Activated CD8-positive, alpha-beta memory T cell treated with anti-CD3 and anti-CD28 coated beads for 4 hours (primary cell): ENCODE measurements at regions not wholly inside any gene's neighbourhood (a gene's known extent, or its start where the extent isn't known, plus 50 kb on each side); places are given as distances from the start of the nearest gene placed in this dataset.

Experiments used
- DNase-seq, 2 donors: peaks; one replicate each; pipeline ENCODE4 v3.0.0-alpha.2; 2020; ENCODE audit warnings: low read depth in 2 of 2

DNA sequence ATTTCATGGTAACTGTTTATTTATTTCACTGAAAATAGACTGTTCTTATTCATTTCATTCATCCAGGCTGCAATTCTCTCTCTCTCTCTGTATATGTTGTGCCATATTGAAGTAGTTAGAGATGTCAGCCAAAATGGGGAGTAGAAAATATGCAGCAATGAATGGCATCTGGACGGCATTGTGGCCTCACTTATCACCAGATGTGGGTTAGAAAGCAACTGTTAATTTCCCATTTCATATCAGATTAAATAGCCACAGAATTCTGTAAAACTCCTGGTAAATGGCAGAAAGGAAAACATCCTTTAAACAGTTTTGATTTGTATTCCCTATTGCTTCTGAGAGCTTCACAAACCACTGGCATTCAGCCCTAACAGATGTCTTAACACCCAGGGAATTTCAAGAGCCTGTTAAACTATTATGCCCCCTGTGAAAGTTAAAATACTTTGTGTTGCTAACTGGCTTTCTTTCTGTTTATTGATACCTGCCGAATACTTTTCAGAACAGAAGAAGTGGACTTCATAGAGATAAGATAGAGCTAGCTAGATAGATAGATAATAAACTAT, 1763.3 kb upstream of the MIR17HG start:
- DNase-seq = no peak

DNA sequence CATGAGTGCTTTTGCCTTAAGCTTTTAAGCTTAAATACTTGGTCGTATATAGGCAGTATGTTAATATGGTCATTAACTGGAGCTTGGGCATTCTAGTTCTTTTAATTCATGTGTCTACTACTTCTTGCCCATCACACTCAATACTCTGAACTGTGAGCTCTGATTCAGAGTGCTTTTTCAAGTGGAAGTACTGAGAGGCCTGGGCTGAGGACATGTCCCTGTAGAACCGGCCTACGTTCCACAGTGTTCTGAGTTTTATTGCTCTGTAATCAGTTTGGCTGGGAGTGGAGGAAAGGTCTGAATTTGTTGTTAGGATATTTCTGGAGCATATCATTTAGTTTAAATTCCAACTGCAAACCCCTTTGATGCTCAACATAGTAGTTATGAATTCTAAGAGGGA, 1744.8 kb upstream of the MIR17HG start:
- DNase-seq = no peak

DNA sequence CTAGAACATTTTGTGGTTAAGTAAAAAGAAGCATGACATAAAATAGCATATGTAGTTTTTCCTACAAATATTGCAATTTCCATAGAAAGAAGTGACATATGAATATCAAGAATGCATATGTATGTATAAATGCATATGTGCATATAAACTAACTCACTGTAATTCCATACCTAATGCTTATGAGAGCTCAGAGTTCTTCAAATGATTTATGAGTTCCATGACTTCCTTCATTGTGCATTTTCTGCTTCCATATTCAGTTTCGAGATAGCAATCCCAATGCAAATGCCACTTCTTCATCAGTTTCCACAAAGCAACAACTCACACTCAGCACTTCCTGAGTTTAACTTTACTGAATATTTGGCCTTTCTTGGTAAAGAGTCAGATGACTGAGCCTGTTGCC, 1744.3 kb upstream of the MIR17HG start:
- DNase-seq = no peak

DNA sequence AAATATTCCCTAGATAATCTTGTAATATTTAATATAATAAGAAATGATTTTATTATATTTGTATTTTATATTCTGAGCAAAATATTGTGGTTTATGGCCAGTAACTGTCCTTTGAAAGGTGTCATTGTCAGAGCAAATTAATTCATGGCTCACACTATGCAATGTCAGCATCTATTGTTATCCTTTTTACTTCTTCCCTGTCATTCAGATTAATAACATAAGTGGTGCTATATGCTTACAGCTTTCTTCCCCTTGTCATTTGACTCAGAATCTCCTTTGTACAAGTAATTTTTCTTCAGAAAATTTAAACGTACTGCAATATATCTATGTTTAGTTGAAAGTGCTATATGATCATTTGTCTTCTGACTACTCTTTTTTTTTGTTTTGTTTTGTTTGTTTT, 1738.2 kb upstream of the MIR17HG start:
- DNase-seq = no peak

DNA sequence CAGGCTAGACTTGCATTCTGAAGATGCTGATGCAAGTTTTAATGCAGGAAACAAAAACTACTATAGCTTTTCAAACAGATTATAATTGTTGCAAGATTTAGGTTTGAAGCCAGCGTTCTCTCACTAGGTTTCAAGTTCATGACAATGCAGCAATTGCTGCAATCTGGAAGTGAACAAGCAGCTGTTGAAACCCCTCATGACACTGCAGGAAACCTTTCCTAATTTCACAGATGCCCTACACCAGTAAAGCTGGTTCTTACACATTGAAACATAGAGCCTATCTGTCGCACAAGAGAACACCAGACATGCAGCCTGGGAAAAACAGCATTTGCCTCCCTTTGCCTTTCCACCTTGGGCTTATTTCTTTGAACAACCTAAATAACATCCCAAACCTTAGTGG, 1737.2 kb upstream of the MIR17HG start:
- no peak for DNase-seq

DNA sequence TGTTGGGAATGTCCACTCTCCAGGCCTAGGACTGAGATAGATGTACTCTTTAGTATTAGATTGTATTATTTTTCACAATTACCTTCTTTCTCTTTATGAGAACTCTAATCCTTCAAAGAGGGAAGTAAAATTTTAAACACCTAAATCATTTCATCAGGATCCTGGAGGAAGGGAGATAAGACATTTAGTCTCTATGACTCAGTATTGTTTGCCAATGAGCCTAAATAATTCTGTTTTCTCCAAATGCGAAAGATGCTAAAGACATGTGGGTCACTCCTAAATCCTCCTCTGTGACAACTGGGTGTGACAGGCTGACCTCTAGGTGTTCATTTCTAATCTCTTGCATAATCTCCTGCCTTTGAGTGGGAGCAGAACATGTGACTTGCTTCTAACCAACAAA, 1736.6 kb upstream of the MIR17HG start:
- DNase-seq = no peak

DNA sequence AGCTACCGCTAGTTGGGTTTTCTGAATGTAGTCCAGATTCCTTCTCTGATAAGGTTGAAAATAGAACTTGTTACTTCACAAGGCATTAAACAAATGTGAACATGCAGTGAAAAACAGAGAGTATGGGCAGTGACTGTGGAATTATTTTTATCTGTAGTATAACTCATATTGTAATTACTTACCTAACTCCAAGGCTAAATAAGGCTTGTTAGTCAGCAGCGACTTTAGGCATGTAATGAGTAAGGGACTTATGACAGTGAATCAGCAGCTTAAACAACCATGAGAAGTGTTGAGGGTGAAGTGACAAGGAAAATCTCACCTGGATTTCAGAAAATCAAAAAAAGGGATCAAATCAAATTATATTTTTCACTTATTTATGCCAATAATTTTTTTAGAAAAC, 1719.5 kb upstream of the MIR17HG start:
- DNase-seq = no peak

DNA sequence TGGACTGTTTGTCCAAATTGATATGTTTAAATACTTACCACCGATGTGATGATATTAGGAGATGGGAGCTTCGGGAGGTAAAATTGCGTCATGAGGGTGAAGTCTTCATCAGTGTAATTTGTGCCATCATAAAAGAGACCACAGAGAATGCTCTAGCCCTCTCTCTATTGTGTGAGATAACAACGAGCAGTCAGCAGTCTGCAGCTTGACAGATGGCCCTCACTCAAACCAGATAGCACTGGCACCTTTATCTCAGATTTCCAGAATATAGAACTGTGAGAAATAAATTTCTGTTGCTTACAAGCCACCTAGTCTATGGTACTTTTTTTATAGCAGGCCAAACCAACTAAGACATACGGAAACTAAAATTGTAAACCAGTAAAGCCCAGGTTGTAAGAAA, 1718.9 kb upstream of the MIR17HG start:
- no peak for DNase-seq

DNA sequence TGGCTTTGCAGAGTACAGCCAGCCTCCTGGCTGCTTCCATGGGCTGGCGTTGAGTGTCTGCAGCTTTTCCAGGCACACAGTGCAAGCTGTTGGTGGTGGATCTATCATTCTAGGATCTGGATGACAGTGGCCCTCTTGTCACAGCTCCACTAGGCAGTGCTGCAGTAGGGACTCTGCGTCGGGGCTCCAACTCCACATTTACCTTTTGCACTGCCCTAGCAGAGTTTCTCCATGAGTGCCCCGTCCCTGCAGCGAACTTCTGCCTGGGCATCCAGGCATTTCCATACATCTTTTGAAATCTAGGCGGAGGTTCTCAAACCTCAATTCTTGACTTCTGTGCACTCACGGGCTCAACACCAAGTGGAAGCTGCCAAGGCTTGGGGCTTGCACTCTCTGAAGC, 1697.3 kb upstream of the MIR17HG start:
- DNase-seq = no peak

DNA sequence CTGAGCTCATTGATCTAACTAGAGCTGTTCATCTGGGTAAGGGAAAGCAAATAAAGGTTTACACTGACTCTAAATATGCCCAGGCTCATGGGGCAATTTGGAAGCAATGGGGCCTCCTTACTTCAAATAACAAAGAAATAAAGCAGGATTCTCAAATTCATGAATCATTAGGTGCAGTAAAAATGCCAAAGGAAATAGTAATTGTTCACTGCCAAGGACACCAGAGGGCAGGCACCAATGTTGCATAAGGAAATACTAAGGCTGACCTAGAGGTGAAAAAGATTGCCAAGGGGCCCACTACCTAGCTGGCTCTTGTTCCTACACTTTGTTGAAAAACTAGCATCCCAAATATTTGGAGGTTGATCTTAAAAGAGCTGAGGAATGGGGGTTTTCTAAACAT, 1686.7 kb upstream of the MIR17HG start:
- DNase-seq = no peak

DNA sequence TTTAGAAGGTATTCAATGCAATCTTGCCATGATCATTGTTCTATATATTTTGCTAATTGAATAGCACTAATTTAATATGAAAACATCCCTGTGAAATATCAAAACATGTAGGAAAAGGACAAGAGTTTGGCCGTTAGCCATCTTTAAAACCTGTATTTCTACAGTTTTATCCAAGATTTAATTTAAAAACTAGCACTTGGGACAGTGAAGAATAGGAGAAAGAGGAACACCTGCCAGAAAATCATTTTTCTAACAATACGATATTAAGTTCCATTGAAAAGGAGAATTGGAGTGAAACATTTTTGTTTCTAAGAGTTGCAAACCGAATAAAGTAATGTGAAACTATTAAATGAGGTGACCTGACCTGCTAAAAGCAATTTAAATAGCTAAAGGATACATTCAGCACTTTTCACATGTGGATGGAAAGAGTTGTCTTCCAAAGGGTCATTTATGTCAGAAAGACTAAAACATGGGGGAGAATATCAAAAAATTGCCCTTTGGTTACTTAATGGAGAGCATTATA, 1673.6 kb upstream of the MIR17HG start:
- no peak for DNase-seq

DNA sequence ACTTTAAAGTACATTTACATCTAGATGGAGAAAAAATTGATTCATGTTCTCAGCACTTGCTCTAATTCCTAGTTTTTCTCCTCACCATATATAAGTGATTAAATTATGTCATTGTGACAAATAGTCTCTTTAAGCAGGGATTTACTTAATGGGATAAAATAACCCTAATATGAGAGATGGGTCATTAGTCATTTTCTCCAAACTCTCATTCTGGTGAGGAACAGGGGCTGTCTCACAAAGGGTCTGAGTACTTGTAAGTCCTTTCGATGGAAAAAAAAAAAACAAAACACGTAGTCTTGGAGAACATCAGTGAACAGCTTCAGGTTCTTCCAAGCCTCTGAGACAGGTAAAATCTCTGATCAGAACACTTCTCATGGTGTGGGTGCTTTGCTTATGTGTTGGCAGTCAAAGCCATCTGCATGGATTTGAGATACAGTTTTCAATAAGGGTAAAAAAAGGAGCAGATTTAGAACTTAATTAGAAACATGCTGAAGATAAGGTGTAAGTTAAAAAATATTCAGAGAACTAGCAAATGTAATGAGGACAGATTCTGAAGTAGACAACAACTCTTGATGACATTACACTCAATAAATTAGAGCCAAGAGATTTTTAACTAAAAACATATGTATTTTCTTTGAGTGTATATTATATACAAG, 1668.9 kb upstream of the MIR17HG start:
- no peak for DNase-seq

DNA sequence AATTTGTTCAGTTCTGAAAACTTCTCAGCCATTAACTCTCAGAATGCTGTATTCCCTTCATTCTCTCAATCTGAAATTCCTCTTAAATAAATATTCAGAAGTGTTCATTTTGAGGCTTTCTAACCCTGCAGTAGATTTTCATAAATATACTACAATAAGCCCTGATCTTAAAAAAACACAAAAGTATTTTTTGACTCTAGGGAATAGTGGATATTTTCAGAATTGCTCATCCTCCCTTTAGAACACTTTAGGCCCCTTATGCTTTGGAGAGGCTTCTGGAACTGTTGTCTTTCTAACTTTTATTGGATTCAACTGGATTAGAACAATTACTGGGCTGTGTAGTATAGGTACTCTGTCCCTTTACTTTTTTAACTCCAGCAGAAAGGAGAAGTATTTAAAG, 1662.6 kb upstream of the MIR17HG start:
- DNase-seq = no peak

DNA sequence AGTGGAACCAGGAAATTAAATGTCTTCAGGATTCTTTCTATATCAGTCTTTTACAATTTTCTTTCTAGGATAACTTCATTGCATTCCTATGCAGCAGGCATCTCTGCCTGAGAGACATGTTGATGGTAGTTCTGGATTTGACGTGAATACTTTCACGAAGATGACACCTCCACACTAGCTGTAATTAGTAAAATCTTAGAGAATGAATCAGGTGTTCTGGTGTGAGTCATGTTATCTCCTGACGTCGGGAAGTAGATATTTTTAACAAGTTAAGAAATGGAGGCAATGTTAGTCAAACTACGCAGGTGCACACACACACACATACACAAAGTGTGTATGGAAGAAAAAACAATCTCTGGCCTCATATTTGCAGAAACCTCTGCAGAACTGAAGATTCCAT, 1661.3 kb upstream of the MIR17HG start:
- no peak for DNase-seq

DNA sequence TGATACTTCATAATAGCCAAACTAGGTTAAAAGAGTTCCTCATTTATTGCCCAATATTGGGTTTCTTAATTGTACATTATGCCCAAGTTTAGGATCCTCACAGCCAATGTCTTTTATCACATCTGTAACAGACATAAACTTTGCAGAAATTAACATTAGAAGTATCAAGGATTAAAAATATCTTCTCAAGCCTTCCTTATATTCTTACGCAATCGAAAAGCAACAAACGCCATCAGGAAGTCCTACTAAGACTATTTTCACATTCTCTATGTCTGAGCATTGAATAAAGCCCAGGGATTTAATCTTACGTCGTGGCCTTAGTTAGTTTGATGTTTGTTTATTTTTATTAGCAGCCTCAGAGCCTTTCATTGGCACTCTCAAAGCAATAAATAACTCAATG, 1660.4 kb upstream of the MIR17HG start:
- no peak for DNase-seq

DNA sequence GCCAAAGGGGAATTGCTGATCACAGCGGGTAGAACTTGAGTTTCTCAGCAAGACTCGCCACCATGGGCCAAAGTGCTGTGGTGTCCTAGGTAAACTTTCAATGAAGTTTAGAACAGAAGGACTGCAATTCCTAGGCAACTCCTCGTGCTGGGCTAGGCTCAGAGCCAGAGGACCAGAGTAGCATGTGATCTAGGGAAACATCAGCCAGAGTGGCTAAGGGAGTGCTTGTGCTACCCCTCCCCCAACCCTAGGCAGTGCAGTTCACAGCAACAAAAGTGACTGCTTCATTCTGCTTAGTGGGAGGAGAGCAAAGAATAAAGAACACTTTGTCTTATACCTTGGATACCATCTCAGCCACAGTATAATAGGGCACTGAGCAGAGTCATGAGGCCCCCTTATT, 1658.6 kb upstream of the MIR17HG start:
- no peak for DNase-seq

DNA sequence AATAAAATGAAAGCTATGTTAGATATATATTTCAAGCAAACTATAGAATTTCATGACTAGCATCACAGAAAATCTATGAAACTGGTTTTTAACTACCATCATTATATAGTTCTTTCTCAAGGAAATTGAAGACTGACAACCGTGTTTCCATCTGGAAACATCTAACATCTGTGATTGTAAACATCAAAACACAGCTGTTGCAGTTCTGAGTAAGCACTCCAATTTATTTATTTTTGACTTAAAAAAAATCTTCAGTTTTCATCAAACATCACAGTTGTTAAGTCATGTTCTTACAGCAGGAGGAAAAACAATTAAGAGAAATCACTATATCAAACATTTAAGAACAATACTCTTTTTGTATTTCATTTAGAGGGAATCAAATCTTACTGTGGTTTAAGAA, 1653.0 kb upstream of the MIR17HG start:
- no peak for DNase-seq

DNA sequence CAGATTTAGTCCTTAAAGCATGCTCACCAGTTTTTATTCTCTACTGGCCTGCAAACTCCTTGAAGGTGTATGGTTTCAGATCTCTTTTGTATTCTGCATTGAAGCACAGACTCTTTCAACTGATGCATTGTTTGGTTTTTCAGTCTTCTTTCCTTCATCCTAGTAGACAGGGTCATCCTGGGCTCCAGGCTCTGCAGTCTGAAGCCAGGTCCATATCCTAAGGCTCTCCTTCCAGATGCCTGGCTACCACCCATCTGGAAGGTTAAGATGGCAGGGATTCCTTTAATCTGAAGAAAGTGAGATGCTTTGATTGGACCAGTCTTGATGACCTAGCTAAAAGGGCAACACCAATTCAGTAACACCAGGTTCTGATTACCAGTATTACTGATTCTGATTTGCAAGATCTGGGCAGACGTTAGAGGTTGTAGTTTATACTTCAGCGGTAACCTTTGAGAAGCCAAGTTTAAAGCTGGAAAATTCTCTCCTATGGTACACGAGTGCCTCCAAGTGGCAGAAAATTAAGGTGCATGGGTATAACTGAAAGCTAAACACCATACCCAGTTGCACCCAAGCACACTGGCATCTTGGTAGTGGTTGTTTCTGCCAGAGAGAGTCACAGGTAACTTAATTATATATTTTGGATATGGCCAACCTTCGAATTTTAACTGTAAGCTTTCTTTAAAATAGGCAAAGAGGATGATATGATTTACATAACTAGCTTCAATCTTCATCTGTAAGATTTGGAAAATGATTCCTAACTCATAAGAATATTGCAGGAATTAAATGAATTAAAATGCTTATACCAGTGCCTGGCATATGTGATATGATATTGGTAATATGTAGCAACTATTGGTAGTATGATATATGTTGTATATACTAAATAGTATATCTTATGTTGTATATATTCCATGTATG, 1651.9 kb upstream of the MIR17HG start:
- DNase-seq = no peak

DNA sequence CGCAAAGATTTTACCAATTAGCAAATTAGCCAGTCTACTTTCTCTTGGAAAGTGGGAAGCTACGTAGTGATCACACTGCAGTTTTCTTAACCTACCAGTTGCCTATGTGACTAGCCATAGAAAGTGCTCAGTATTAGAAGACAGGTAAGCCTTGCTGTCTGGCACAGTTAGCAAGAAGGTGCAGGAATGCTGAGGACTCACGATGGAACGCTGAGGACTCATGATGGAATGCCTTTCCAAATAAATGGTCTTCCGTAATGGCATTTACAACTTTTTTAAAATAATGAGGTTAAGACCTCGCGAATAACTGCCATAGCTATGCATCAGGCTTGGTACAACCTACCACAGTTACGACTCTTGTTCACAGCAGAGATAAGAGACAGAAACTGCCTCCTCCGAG, 1645.6 kb upstream of the MIR17HG start:
- no peak for DNase-seq

DNA sequence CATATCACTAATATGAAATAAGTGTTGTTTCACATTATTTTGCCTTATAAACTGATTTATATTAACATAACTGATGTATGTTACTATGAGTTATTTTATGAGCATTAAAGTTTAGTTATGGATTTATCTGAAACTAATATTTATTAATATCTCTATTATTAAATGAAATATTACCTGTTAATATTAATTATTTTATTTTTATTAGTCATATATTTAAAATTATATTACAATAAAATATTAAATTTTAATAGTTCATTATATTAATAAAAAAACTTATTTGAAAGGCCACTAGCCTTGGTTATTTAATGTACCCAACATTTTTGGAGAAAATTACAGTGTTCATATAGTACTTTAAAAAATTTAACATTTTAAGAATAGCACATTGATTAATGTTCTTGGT, 1643.4 kb upstream of the MIR17HG start:
- DNase-seq = no peak

DNA sequence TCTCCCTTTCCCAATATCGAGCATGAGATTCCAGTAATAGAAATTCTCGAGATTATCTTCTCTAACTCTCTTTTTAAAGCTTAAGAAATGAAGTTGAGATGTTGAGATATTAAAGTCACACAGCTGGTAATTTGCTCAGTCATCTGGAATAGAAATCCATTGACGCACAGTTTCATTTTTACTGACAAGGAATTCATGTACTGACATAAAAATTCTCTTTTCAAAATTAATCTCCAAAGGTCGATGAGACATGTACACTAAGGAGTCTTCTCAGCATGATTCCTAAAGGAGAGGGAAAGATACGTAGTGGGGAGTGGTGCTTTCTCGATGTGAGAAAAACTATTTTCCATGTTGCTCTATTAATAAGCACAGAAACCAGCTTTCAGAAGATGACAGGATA, 1639.5 kb upstream of the MIR17HG start:
- no peak for DNase-seq

DNA sequence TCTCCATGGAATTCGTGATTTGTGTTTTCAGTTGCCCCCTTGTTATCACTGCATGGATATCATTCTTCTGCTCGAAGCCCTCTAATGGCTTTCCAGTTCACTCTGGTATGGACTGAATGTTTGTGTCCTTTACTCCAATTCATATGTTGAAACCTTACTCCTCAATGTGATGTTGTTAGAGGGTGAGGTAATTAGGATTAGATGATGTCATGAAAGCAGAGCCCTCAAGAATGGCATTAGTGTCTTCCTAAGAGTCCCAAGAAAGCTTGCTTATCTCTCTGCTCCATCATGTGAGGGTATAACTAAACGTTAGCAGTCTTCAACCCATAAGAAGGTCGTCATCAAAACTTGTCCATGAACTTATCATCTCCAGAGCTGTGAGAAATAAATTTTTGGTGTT, 1626.3 kb upstream of the MIR17HG start:
- no peak for DNase-seq
